Stimulated activated CD8-positive, alpha-beta memory T cell treated with anti-CD3 and anti-CD28 coated beads, Interleukin-7, amount 100 ng/mL, for 4 hours (primary cell): ENCODE measurements at regions not wholly inside any gene's neighbourhood (a gene's known extent, or its start where the extent isn't known, plus 50 kb on each side); places are given as distances from the start of the nearest gene placed in this dataset.

Experiments used
- DNase-seq, 2 donors: peaks; one replicate each; pipeline ENCODE4 v3.0.0-alpha.2; 2020; ENCODE audit warnings: low read depth in 2 of 2

DNA sequence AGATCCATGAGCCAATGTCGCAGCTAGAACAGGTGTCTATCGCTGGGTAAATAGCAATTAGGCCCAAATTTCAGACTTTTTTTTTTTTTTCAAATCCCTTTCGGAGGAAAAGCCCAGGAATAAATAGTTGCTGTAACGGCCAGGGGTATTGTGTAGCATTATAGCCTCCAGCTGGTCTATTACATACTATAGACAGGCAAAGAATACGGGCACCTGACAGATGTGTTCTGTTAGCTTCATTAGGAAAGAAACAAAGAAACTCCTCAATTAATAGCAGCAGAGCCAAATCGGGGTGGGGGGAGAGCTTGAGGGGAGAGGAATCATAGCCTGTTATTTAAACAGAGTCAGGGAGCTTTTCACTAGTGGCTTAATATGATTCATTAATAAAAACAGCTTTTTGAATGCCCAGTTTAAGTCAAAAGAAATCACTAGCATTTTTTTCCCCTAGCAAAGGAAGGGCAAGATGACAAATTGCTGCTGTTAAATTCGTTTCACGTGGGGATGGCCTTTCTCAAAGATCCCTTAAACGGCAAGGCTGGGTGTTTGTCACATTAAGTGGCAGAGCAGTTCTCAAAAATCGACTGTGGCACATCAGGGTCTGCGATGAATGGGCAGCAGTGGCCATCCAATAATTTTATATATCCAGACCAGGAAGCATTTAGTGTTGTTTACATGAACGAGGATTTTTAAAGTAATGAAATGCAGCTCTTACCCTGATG lies 139.4 kb downstream of the ID4 start:
- DNase-seq, result no peak

DNA sequence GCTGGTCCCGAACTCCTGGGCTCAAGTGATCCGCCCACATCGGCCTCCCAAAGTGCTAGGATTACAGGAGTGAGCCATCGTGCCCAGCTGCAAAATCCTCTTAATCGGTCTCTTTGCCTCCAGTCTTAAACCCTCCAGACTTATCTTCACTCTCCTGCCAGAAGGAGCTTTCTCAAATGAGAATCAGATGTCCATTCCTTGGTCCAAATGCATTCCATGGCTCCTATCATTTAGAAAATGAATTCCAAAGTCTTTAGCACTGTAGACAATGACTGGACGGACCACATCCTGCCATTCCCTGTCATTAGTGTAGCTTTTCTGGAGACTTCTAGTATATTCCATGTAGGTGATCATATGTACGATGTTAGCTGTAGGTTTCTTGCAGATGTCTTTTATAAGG lies 141.9 kb downstream of the ID4 start:
- DNase-seq, result no peak

DNA sequence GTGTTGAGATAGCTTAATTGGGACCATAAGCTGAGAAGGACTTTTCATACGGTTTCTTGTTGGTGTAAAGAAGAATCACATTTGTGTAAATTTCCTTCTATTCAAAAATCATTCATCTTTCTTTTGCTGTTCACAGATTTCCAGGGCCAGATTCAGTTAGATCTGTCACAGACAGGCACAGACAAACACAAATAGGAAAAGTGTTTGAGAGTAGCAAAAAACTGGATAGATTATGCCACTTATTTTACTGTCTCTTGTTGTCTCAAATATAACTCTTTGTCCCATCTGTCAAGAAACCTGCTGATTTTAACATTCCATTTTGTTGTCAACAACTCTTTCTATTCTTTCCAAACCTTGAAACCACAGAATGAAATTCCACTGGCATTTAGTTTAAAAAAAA lies 142.8 kb downstream of the ID4 start:
- DNase-seq, result no peak

DNA sequence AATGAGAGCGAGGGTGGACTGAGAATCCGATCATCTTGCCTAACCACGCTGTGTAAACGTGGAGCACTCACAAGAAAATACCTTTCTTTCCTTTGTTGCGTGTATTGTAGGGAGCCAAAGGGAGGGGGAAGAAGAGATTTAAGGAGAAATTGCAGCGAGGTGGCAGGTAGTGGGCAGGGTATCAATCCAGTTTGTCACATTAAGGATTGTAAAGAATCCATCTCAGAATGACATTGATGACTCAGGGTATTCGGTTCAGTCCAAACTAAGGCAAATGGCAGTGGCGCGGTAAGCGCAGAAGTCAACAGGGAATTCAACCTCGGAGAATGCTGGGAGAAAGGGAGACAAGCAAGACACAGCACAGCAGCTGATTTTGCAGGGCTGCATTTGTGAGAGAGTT lies 146.2 kb downstream of the ID4 start:
- DNase-seq, result no peak

DNA sequence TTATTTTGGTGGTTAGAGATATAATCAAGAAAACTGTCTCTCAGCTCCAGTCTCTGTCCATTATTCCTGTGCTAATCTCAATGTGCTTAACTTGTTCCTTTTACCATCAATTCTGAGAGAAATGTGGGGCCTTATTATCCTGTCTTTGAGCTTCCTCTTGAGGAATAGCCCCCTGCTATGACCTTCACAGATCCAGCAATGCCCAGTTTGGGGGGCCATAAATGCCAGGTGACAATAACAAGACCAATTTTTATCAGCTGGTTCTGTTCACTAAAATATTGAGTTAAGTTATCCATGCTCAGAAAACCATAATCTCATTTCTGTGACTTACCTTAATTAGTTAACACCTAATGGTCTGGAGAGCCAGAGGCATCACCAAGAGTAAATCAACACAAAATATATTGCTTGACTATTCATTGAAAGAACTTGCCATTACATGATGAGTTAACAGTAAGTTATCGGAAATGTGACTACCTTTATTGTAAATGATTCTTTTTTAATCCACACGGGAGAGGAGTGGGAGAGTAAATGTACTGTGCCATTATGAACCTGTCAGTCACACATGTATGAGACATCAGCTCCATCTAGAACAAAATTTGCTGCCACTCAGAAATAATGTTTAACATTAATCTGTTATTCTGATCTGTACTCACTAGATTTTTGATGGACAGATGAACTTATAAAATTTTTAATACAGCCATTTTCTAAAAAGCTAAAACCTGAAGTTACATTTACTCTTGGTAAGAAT lies 149.7 kb downstream of the ID4 start:
- DNase-seq, result no peak

DNA sequence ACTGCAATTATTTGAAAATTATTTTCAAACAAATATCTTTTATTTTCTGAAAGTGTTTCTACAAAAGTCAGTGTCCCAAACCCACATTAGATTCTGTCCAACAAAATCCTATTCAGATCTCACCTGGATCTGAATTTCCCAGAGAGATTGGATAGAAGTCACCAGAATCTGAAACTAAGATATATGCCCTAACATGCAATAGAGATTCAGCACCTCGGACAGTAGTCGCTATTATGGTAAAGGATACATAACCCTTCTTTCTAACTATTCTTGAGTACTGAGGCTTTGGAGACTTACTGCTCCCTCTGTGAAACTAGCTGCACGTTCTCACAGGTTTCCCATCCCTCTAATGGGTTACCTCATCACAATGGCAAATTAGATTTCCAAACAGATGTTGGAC lies 151.4 kb downstream of the ID4 start:
- no peak for DNase-seq

DNA sequence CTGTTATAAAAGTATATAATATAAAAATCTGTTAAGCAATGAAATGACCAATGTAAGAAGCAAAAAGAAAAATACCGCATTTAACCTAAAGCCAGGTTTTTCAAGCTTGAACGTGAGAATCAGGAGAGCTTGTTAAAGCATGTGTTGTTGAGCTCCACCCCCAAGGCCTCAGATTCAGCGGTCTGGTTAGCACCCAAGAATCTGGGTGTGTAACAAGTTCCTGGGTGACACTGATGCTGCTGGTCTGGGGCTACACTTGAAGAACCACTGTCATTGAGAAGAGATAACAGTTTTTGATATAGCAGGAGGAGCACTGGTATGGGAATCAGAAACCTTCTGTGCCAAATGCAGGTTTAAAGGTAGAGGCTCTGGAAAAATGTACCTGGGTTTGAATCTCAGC lies 154.0 kb downstream of the ID4 start:
- DNase-seq, result no peak

DNA sequence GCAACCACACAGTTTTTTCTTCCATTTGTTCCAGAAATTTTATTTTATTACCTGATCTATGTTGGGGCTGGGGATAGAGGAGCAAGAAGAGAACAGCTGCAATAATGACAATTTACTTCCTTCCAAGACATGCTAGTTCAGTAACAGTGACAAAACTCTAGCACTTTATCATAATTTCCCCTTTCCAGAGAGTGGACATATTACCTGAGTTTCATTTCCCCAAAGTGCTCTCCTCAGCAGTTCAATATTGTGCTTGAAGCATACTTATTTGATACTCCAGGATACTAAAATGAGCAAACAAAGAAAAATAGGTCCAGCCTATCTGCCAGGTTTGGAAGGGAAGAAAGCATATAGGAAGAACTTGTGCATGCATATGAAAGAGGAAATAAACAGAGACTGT lies 157.7 kb downstream of the ID4 start:
- no peak for DNase-seq

DNA sequence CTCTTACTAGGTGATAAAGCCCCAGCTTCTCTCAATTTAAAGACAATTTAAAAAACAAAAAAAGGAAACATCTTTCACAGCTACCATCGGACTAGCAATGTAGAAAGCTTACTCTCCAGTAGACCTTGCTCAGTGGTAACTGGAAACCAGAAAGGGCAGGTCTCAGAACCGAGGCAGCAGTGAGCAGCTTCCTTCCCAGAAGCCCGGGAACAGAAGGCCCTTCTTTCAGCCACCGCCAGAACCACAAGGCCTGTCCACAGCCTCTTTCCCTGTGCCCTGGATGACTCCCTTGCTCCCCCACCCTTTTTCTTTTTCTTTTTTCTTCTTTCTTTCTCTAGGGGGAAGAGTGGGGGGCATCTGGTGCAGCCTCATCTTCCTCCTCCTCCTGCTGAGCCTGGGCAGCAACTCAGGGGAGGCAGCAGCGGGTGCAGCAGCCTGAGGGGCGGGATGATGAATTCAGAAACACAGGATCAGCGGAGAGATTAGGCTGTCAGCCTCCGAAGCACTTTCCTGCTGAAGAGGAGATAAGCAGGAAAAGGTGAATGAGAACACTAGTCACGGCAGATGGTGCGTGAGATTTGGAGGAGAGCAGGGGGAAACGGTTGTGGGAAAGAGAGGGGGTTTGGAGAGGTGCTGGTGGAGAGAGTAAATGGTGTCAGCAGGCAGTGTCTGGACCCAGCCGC lies 158.5 kb downstream of the ID4 start:
- DNase-seq, result no peak

DNA sequence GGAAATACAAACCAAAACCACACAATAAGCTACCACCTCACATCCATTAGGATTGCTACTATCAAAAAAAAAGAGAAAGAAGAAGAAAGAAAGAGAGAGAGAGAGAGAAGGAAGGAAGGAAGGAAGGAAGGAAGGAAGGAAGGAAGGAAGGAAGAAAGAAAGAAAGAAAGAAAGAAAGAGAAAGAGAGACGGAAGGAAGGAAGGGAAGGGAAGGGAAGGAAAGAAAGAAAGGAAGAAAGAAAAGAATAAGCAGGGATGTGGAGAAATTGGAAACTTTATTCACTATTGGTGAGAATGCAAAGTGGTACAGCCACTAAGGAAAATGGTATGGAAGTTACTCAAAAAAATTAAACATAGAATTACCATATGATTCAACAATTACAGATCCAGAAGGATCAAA lies 159.9 kb downstream of the ID4 start:
- DNase-seq, result no peak

DNA sequence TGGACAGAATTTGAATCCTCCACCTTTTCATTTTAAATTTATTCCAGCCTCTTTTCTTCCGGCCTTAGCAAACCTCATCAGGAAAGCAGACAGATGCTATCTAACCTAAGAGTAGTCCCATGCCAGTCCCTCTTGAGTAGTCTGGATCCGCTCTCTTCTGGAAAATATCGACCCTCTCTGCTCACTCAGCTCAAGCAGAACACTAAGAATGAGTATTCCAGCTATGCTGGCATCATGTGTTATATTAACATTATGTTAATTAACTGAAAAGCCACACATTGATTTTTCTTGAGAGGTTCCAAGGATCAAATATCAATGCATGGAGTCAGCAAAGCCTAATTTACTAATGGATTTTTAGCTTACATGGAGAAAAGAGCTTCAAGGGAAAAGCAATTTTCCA lies 161.4 kb downstream of the ID4 start:
- no peak for DNase-seq

DNA sequence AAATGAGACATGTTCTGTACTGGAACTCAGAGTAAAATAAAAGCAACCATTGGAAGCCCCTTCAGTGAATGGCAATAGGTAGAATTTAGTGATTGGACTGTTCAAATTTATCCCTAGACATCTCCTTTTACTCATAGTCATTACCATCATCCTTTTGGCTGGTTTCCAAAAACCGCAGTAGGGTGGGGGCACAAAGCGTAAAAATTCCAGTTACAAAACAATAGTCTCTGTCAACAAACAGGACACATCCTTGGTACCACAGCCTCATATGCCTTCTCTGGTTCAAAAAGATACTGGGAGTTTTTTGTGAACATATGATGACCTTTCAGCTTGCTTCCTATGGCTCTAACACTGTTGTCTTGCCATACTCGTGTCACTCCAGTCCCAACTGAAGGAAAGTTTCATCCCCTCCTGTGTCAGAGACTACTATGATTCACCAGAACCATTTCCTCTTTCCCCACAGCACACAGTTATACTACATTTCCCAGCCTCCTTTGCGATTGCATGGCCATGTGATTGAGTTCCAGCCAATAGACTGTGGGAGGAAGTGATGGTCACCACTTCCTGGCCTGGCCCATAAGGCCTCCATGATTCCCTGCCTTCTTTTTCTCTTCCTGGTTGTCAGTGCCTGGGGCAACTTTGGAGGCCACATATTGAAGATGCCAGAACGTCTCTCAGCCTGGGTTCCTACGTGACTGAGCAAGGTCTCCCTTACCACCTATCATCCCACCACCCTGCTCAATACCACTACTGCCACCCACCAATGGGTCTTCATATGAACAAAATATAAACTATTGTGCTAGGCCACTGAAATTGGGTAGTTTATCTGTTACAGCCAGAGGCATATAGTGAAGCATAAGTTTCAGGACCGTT lies 162.4 kb downstream of the ID4 start:
- DNase-seq, result no peak

DNA sequence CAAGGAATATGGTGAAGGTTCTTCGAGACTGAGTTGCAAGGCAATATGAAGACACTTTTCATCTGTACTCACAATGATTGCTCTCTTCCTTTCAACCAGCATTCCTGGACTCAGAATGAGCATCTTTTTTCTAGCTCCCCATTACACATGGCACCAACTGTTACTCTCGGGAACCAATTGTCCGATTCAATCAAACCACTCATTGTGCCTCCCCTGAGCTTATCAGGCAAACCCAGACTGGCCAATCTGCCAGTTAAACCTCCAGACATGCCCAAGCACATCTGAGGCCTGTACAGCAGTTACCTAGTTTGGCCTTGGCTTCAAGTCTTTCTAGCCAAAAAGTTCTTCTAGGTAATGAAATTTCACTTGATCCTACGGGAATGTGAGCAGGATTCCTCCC lies 164.1 kb downstream of the ID4 start:
- DNase-seq, result no peak

DNA sequence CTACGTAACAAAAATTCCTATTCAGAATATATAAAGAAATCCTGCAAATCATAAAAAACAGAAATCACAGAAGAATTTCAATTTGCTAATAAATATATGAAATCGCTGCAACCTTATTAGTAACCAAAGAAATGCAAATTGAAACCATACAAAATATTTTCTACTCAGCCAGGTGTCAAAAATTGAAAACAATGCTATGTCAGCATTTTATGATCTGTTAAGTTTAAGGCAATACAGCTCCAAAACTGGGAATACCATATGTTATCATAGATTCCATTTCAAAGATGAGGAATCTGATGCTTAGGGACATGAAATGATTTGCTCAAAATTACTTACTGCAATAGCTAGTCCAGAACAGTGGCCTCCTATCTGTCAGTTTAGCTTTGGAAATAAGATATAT lies 168.9 kb downstream of the ID4 start:
- DNase-seq, result no peak

DNA sequence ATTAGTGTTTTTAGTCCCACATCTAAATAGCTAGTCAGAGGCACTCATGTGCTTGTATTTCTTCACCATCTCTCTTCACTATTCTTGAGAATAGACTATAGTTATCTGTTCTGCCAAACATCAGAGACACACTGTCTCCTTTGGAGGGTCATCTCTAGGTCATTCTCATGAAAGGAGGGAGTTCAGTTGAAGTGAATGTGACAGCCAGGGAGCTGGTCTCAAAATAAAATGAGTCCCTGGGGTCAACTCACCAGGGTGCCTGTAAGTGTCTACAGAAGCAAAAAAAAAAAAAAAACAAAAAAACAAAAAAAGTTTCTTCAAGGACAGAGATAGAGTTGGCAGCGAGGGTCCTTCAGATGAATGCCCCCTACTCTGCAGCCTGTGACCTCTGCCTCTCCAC lies 171.0 kb downstream of the ID4 start:
- no peak for DNase-seq

DNA sequence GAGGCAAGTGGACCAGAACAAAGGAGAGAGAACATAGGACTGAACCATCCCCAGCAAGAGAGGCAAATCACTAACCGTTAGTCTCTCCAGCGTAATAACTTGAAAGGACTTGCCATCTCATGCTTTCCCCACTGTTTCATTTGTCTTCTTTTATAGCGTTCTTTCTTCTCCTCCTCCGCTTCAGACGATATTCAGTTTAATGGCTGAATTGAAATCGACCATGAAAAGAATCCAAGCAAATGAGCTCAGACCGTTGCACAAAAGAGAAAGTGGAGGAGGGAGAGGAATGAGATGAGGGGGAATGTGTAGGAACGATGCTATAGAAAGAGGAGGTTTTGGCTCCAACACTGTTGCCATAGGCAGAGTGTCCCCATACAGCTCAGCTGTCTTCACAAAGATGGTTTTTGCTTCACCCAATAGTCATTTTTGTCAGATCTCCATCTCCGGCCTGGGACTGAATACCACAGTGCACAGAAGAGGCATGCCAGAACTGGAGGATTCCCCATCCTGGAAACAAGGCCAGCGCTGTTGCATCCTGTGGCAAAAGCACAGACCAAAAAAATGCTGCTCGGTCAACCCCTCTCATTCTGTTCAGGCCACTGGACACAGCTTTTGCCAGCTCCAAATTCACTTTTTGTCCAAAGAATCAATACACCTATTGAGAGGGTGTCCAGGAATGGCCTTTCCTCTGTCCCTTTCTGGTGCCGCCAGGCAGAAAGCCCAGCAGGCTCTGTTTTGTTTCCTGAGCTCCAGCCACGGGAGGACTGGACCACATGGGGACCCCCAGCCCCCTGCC lies 176.1 kb downstream of the ID4 start:
- no peak for DNase-seq

DNA sequence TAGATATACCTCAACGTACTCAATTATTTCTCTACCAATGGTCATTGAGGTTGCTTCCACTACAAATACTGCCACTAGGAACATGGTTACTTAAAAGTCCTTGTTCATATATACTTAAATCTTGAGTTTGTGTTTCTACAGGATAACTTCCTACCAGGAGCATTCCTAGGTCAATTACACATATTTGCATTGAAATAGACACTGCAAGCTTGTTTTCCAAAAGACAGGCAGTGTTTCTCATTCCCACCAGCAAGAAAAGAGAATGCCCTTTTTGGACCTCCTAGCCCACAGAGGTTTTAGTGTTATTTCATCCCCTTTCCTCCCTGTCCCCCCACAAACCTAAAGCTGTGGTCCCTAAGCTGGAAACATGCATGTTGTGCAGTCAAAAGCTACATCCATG lies 177.3 kb downstream of the ID4 start:
- DNase-seq, result no peak

DNA sequence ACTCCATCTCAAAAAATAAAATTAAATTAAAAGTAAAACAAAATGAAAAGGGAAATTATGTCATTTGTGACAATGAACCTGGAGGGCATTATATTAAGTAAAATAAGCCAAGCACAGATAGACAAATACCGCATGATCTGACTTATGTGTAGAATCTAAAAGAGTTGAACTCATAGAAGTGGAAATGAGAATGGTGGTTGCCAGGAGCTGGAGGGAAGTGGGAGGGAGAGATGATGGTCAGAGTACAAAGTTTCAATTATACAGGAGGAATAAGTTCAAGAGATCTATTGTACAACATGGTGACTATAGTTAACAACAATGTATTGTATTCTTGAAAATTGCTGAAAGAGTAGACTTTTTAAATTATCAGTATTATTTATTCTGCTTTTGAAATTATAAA lies 183.4 kb downstream of the ID4 start:
- DNase-seq, result no peak

DNA sequence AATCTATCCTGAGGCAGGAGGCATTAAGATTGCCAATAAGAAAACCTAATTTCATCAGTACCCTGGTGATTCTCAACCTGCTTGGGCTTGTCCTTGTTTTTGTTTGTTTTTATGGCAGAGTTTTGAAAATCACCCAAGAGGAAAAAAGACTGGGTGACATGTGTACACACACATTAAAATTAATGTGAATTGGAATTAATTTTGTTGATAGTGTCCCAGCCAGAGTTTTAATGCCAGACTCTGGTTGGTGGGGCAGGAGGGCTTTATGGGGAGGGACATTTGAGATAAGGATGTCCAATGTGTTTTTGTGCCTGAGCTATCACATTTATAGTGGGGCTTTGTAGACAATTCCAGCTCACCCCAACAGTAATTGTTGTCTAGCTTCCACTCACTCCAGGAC lies 184.6 kb downstream of the ID4 start:
- no peak for DNase-seq

DNA sequence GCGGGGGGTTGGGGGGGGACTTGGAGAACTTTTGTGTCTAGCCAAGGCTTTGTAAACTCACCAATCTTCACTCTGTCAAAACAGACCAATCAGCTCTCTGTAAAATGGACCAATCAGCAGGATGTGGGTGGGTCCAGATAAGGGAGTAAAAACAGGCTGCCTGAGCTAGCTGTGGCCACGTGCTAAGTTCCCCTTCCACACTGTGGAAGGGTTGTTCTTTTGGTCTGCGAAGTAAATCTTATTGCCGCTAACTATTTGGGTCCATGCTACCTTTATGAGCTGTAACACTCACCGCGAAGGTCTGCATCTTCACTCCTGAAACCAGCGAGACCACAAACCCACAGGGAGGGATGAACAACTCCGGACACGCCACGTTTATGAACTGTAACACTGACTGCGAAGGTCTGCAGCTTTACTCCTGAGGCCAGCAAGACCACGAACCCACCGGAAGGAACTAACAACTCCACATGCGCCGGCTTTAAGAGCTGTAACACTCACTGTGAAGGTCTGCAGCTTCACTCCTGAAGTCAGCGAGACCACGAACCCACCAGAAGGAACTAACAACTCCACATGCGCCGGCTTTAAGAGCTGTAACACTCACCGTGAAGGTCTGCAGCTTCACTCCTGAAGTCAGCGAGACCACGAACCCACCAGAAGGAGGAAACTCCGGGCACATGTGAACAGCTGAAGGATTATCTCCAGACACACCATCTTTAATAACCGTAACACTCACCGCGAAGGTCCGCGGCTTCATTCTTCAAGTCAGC lies 186.6 kb downstream of the ID4 start:
- peak; percentile 15 to 17 for DNase-seq

DNA sequence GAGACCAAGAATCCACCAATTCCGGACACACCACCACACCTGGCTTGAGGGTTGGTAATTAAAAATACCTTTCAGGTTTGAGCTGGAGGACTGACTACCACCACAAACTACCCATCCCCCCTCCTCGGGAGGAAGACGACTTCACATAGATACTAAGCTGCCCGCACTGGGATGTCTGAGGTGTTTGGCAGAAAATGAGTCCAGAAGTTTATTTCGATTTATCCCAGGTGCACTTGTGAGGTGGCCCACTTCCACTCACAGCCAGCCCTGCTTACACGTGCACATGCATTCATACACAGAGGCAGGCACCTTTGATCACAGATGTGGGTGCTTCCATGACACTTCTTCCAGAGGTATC lies 187.1 kb downstream of the ID4 start:
- DNase-seq, result no peak
